Erythroblast (primary cell): ENCODE measurements at regions not wholly inside any gene's neighbourhood (a gene's known extent, or its start where the extent isn't known, plus 50 kb on each side); places are given as distances from the start of the nearest gene placed in this dataset.

ENCODE experiments used
- GATA1 ChIP-seq: IDR thresholded peaks from 2 replicates; pipeline ENCODE4 v1.6.1; 2011; ENCODE audit warnings: low read depth, mild to moderate bottlenecking, control low read depth, low read length, moderate library complexity
- POLR2A ChIP-seq: IDR thresholded peaks from 2 replicates; pipeline ENCODE4 v1.6.1; 2011; ENCODE audit warnings: mild to moderate bottlenecking, low read length

GRCh38 chr7:24405002-24405401, 121.0 kb downstream of the NPY start:
- no peak for TF ChIP-seq POLR2A
- TF ChIP-seq GATA1, result no peak
